Liver (tissue), 3 donors: ENCODE measurements at regions not wholly inside any gene's neighbourhood (a gene's known extent, or its start where the extent isn't known, plus 50 kb on each side); places are given as distances from the start of the nearest gene placed in this dataset.

Source experiments
- ATF3 ChIP-seq: IDR thresholded peaks from 2 replicates; pipeline ENCODE4 v1.6.1; 2016; ENCODE audit warnings: antibody characterized with exemption
- CTCF ChIP-seq: fragments of 150-350 bp; IDR thresholded peaks from 2 replicates; pipeline ENCODE4 v1.5.1; 2017; ENCODE audit warnings: improper control_type of control experiment, low read depth, low read length; ENCODE audit not compliant: missing input control
- EGR1 ChIP-seq, 2 donors: IDR thresholded peaks; 2 replicates each; pipeline ENCODE4 v1.6.1; 2016 to 2018; ENCODE audit warnings: antibody characterized with exemption in 2 of 2, low read depth in 2 of 2
- FOXA1 ChIP-seq: IDR thresholded peaks from 2 replicates; pipeline ENCODE4 v1.6.1; 2016; ENCODE audit warnings: antibody characterized with exemption
- GABPA ChIP-seq, 2 donors: IDR thresholded peaks in 1 of 2; conservative IDR thresholded peaks in 1 of 2; 2 replicates each; pipeline ENCODE4 v1.6.1; 2016; ENCODE audit warnings: antibody characterized with exemption in 2 of 2, mild to moderate bottlenecking in 1 of 2, moderate library complexity in 1 of 2
- HNF4A ChIP-seq, 2 donors: conservative IDR thresholded peaks; 2 replicates each; pipeline ENCODE4 v1.6.1; 2016; ENCODE audit warnings: antibody characterized with exemption in 2 of 2, mild to moderate bottlenecking in 2 of 2
- HNF4G ChIP-seq: IDR thresholded peaks from 2 replicates; pipeline ENCODE4 v1.6.1; 2016; ENCODE audit warnings: antibody characterized with exemption
- RAD21 ChIP-seq, 2 donors: IDR thresholded peaks; 2 replicates each; pipeline ENCODE4 v1.6.1; 2016; ENCODE audit warnings: antibody characterized with exemption in 2 of 2, mild to moderate bottlenecking in 2 of 2
- RXRA ChIP-seq, 2 donors: IDR thresholded peaks; 2 replicates each; pipeline ENCODE4 v1.6.1; 2017 to 2018; ENCODE audit warnings: antibody characterized with exemption in 2 of 2, mild to moderate bottlenecking in 1 of 2
- SP1 ChIP-seq: IDR thresholded peaks from 2 replicates; pipeline ENCODE4 v1.6.1; 2018; ENCODE audit warnings: antibody characterized with exemption, mild to moderate bottlenecking
- TAF1 ChIP-seq: conservative IDR thresholded peaks from 2 replicates; pipeline ENCODE4 v1.6.1; 2016; ENCODE audit warnings: antibody characterized with exemption, mild to moderate bottlenecking
- YY1 ChIP-seq: IDR thresholded peaks from 2 replicates; pipeline ENCODE4 v1.6.1; 2016; ENCODE audit warnings: antibody characterized with exemption, mild to moderate bottlenecking
- TF ChIP-seq, protein P1 (sequence below): IDR thresholded peaks from 2 replicates; pipeline ENCODE4 v1.6.1; 2016; ENCODE audit warnings: antibody characterized with exemption, mild to moderate bottlenecking
- TF ChIP-seq, protein P2 (sequence below): IDR thresholded peaks from 2 replicates; pipeline ENCODE4 v1.6.1; 2016; ENCODE audit warnings: antibody characterized with exemption
- donor health status: healthy.
- donor health status: healthy.

- no peak for TF ChIP-seq GABPA (IDR thresholded peaks at IDR 0.05 in 1 of 2, conservative IDR thresholded peaks at IDR 0.05 in 1 of 2)
- no peak for TF ChIP-seq RAD21 (IDR thresholded peaks at IDR 0.05)
- no peak for TF ChIP-seq FOXA1
- no peak for TF ChIP-seq CTCF
- no peak for TF ChIP-seq ATF3
- TF ChIP-seq, protein P1, sequence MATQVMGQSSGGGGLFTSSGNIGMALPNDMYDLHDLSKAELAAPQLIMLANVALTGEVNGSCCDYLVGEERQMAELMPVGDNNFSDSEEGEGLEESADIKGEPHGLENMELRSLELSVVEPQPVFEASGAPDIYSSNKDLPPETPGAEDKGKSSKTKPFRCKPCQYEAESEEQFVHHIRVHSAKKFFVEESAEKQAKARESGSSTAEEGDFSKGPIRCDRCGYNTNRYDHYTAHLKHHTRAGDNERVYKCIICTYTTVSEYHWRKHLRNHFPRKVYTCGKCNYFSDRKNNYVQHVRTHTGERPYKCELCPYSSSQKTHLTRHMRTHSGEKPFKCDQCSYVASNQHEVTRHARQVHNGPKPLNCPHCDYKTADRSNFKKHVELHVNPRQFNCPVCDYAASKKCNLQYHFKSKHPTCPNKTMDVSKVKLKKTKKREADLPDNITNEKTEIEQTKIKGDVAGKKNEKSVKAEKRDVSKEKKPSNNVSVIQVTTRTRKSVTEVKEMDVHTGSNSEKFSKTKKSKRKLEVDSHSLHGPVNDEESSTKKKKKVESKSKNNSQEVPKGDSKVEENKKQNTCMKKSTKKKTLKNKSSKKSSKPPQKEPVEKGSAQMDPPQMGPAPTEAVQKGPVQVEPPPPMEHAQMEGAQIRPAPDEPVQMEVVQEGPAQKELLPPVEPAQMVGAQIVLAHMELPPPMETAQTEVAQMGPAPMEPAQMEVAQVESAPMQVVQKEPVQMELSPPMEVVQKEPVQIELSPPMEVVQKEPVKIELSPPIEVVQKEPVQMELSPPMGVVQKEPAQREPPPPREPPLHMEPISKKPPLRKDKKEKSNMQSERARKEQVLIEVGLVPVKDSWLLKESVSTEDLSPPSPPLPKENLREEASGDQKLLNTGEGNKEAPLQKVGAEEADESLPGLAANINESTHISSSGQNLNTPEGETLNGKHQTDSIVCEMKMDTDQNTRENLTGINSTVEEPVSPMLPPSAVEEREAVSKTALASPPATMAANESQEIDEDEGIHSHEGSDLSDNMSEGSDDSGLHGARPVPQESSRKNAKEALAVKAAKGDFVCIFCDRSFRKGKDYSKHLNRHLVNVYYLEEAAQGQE = no peak
- no peak for TF ChIP-seq YY1
- TF ChIP-seq EGR1 (IDR thresholded peaks at IDR 0.05; ENCODE audit: low read depth in 2 of 2) = no peak
- no peak for TF ChIP-seq SP1
- TF ChIP-seq RXRA (IDR thresholded peaks at IDR 0.05) = no peak
- no peak for TF ChIP-seq HNF4A (conservative IDR thresholded peaks at IDR 0.05)
- TF ChIP-seq, protein P2, sequence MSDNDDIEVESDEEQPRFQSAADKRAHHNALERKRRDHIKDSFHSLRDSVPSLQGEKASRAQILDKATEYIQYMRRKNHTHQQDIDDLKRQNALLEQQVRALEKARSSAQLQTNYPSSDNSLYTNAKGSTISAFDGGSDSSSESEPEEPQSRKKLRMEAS = no peak
- TF ChIP-seq HNF4G = no peak
- no peak for TF ChIP-seq TAF1
These were observed 103.5 kb downstream of the RAB18 start for GRCh38 chr10:27607591-27607990.
